Anterior cingulate cortex (tissue), 58 donors: ENCODE measurements at regions not wholly inside any gene's neighbourhood (a gene's known extent, or its start where the extent isn't known, plus 50 kb on each side); places are given as distances from the start of the nearest gene placed in this dataset.

Source experiments
- DNase-seq, 58 donors: peaks; one replicate each; lab custom pipeline; 2025; lab: John Stamatoyannopoulos, UW

DNA sequence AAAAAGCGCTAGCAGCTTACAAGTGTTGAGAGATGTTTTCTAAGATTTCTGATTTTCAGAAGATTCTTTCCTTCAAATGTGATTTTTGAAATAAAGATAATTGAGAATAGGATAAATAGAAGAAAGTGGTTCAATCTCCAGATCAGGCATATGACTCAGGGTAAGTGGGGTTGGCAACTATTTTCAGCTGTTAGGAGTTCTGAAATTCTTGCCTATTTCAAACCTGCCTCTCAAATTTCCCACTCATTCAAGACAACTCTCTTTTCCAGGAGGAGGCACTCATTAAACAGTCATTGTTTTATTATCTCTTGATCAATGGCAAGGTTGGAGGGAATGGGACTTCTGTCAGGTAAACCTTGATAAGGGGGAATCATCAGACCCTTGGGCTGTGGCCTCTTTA lies 138.9 kb downstream of the HNMT start:
- DNase-seq: no peak

DNA sequence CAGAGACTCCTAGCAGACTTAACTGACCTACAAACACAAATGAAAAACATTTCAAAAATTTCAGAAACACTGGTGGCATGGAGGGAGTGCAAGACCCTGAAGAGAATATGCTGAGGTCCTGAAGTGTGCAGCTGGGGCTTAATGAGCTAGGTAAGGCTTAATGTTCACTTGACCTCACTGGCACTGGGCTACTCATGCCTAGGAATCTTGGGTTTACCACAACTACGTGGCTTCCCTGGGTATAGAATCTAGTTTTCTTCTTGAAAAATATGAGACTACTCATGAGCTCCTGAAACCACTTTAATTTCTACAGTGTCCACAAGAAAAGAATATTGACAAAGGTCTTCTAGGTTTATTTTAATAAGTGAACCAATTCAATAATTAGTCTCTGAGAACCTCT lies 139.8 kb downstream of the HNMT start:
- DNase-seq: no peak

DNA sequence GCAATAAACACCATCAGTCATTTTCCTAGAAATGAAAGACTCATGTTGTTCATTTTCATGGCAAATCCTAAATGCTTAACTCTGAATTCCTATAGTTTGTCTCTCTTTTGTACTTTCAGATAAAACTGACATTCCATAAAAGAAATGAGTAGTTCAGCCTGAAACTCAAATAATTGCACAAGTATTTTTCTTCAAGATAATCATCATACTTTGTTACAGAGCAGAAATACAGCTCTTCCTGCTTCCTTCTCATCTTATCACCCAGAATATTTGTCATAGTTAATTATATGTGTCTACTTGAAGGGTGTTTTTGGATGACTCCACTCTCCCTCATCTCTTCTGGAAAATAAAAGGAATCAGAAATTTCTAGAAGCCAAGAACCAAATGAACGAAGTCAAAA lies 141.1 kb downstream of the HNMT start:
- DNase-seq: no peak

DNA sequence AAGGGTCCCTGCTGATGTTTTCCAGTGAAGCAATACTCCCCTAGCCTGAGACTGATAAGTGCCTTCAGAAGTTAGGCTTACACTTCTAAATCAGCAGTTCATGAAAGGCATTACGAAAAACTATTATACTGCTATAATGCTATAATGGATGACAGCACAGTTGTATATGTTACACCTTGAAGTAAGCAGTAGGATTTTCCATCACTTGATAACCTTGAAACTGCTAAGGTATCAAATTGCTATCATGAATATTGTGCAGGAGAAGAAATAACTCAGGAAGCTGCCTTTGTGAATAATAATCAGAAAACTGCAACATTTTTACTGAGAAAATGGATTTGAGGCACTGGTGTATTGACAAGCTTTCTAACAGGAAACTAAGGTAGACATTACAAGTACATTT lies 142.3 kb downstream of the HNMT start:
- DNase-seq: no peak

DNA sequence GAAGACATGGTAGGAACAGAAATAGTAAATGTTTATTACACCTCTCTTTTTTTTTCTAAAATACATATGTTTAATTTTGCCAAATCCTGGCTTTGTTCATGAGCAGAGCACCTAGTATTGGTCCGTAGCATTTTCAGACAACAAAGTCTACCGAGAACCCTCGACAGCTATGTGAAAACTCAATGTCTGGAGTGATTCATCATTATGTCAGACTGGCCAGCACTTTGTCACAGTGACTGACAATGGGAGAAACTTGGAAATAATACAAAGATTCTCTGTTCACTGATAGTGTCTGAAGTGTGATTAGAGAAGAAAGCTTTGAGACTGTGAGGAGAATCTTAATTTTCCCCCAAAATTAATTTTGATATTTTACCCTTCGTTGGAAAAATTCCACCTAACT lies 143.0 kb downstream of the HNMT start:
- DNase-seq: peak in 1 of 58 donors; percentile 16

DNA sequence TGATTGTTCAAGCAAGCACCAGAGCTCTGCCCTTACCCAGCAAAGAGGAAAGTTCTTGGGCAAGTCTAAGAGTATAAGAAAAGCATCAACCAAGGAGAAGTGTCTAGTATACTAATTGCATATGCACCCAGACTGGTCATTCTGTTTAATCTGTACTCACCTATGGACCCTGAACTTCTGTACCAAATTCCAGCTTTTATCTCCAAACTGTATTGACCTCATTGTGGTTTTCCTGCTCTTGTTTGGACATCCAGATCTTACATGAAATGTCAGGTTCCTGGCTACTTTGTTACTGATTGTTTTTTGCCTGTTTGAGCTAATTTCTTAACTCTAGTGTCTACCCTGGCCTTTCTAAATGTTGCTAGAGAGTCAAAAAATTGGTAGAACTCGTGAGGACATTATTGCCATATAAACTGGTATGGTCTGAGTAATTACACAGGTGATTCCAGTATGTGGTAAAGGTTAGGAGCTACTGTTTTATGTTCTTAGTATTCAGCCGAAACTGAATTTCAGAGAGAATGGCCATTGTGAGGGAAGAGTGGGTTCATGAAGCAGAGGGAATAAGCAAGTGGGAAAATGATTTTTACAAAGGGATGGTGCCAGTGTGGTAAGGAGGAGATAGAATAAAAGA lies 146.3 kb downstream of the HNMT start:
- no peak for DNase-seq

DNA sequence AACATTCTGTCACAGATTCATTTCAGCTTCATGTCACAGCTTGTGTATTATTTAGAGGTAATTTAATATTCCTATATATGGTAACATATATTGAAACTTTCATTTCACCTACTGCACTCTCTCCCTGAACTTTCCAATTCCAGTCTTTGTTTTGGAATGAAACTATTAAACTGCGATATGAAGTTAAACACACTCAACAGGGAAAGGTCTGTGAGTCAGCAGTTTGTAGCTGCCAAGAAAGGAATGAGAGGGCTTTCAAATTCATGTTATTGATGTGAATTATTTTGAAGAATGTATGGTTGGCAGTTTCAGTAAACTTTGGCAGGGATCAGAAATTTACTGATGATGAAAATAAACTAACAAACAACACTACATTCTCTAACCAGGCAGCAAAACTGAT lies 148.3 kb downstream of the HNMT start:
- no peak for DNase-seq

DNA sequence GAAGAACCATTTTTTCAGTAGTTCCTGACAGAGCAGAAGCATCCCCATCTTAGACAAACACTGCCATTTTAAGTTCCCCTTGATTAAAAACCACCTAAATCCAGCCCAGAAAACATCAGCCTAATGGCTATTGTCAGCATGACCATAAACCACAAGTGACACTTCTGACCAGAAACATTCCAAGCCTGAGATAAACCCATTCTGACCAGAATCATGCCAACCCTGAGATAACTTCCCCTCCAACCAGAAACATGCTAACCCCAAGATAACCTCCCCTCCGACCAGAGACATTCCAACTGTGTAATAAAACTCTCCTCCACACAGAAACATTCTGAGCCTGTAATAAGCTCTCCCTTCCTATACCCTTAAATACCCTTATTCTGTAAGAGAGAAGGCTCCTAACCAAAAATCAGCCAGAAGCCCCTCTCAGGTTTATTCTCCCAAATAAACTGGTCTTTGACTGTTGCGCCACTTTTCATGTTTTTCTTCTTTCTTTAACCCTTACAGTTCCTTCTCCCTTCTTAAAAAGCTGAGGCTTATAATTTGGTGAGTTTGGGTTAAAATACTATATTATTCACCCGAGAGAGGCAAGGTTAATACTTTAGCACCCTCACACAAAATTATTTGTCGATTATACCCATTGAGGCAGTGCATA lies 149.7 kb downstream of the HNMT start:
- no peak for DNase-seq

DNA sequence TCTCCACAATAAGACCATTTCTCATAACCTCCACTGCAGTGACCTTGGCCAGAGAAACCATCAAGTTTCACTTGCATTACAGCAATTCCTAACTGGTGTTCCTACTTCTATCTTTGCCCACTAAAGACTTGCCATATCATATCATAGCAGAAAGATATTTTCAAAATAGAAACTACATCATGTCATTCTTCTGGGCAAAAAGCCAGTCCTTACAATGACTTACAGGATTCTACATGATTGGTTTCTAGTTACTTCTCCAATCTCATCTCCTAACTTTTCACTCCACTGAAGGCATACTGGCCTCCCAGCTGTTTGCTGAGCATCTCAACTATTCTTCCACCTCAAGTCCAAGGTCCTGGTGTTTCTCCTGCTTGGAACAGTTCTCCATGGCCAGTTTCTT lies 151.4 kb downstream of the HNMT start:
- no peak for DNase-seq

DNA sequence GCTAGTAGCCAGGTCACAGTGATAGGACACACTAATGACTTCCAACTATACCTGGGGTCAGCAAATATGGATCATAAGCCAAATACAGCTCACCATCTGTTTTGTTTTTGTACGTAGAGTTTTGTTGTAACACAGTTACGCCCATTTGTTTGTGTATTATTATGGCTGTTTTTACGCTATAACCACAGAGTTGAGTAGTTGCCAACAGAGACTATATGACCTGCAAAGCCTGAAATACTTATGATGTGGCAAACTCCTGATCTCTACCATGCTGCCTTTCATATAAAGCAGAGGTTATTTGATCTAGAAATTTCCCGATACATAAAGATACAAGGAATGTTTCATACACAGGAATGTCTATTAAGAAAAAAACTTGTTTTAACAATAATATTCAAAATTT lies 152.2 kb downstream of the HNMT start:
- DNase-seq: no peak

DNA sequence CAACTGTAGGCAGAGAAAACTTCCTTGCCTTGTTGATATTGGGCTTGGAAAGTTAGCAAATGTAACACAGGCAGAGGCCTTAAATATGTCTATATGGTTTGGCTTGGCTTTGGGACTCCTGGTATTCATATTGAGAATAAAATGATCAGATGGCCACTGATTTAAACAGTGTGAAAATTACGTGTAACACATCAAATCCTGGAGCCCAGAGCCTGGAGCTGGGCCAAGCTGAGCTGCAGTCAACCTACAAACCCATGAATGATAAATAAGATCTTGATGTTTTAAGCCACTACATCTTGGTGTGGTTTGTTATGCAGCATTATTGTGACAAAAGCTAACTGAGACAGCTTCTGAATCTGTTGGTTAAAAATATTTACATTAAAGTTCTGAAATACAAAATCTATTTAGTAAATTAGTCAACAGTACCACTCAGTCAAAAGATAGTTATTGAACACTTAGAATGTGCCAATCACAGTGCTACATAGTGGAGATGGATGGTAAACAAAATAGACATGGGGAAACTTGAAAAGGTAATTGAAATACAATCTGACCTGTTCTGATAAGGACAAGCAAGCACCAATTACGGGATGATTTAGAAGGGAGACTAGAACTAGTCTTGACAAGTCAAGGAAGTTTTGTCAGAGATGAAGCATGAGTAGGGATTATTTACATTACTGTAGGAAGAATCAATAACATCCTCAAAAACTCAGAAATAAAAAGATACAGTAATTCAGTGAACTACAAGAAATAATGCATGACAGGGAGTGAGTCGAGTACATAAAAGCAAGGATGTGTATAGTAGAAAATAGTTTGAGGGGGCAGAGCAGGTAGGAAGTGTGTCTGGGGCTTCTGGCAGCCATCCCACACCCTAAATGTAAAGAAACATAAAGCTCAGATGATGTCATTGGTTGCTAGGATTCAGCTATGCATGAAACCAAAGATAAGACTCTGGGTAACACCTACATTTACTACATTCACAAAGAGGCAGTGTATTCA lies 157.7 kb downstream of the HNMT start:
- no peak for DNase-seq

DNA sequence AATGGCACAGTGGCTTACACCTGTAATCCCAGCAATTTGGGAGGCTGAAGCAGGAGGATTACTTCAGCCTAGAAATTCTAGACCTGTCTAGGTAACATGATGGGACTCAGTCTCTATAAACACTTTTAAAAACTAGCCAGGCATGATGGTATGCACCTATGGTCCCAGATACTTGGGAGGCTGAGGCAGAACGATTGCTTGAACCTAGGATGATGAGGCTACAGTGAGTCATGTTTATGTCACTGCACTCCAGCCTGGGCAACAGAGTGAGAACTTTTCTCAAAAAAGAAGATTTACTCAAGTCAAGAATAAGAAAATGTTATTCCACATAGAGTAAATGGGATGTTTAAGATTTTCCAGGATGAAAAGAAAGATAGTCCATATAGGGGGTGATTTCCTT lies 158.6 kb downstream of the HNMT start:
- DNase-seq: no peak

DNA sequence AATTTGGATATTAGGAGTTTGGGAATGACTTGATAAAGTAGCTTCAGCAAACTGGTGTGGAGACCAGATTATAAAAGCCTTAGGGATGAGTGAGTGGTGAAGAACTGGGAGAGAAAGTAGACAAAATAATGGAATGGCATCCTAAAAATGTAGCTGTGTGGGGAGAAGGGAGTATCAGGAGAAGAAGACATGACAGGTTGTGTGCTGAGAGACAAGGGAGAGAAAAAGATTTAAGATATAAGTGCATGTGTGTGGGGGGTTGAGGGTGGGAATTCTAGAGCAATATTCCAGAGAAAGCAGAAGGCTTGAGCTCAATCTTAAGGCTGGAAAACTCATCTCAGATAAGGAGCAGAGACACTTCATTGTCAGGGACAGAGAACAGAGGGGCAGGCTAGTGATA lies 159.5 kb downstream of the HNMT start:
- DNase-seq: no peak

DNA sequence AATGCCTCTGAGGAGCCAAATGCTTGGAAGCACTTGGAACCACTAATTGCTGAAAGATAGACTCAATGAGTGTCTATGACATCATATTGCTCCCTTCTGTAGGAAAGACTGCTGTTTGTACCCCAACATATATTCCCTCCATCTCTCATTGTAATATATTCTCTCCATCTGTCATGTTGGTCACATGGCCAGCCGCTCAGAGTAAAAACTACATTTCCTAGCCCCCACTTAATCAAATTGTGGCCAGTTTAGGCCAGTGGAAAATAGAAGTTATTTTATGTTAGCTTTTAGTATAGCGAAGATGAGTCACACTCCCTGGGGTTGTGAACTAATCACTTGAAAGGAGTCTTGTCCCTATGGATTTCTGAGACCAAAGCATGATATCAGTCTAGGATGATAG lies 160.2 kb downstream of the HNMT start:
- no peak for DNase-seq

DNA sequence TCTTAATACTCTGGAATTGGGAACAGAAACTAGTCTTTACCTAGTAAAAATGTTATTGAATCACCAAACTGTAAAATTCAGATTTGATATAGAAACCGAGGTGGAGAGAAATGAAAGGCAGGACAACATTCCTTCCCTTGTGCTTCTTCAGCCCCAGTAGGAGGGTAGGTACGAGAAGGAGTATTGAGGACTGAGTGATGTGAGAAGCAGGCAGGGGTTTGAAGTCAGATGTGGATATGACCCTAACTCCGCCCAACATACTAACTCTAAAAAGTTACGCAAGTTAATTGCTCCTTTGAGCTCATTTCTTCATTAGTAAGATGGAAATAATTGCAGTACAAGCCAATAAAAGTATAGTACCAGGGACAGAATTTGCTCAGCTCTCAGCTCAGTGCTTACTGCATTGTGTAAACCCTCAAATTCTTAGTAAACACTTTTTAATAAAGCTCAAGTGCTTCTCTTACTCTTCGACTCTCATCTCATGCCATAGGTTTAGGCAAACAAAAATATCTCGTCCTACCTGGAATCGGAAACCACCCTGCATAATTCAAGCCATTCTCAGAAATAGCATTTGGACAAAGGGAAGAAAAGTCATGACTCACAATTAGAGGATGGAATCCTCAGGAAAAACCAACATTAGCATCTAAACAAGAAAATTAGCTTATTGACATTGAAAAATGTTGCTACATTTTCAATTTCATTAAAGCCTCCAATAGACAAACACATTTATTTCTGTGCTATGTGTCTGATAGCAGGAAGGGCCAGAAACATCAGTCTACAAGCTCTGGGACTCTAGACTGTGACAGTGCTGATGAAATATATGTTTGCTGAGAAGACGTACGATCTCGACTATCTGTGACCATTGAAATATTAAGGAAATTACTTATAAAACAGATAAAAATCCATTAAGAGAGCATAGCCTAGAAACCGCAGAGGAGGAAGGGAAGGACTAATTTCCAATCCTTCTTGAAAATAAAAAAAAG lies 161.3 kb downstream of the HNMT start:
- DNase-seq: no peak

DNA sequence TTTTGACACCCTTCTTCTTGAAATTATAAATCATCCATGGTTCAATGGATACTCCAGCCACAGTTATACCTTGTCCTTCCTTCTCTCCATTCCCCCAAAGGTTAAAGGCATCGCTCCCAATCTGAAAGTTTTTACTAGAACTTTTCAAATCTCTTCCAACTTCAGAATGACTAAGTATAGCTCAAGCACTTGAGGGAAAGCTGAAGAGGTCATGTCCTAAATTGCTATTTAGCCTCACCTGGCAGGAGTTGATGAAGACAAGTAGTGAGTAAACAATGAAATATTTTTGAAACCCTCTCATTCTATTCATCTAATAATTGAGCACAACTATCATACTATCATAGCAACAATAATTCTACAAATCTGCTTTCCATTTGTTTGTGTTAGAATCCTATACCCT lies 167.8 kb downstream of the HNMT start:
- DNase-seq: no peak

DNA sequence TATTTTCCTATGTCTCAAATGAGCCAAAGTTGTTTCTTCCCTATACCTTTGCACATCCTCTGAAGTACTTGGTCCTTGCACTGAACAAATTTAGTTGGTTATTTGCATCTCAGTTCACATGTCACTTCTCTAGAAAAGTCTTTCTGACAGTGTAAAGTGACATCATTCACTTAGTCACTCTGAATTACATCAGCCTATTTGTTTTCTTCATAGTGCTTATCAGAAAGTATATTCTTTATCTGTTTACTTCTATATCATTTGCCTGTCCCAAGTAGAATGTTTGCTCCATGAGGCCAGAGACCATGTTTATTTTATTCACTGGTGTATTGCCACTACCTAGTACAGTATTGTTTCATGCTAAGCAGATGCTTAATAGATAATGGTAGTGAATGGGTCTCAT lies 173.7 kb downstream of the HNMT start:
- DNase-seq: no peak

DNA sequence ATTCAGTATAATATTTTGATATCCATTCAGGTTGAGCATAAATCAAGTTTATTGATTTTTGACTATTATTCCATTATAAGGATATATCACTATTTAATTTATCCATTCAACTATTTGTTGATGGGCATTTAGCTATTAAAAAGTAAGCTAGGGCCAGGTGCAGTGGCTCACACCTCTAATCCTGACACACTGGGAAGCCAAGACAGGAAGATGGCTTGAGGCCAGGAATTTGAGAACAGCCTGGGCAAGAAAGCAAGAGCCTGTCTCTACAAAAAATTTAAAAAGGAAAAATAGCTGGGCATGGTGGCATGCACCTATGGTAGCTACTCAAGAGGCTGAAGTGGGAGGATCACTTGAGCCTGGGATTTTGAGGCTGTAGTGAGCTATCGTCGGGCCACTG lies 183.5 kb downstream of the HNMT start:
- no peak for DNase-seq

DNA sequence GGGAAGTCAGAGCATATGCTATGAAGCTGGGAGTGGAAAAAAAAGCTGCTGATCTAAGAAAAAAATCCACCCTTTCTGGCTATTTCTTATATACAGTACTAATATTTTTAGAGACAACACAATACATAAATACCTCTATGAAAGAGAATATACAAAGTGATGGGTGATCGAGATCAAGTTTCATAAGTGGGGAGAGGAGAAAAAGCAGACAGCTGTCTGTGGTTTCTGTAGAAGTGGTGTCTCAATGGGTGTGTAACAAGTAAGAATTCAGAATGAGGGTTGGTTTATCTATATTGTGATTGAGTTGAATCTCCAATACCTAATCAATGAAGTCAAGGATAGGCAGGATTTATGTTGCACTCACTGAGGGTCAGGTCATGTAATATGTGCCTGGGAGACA lies 191.0 kb downstream of the HNMT start:
- DNase-seq: no peak

DNA sequence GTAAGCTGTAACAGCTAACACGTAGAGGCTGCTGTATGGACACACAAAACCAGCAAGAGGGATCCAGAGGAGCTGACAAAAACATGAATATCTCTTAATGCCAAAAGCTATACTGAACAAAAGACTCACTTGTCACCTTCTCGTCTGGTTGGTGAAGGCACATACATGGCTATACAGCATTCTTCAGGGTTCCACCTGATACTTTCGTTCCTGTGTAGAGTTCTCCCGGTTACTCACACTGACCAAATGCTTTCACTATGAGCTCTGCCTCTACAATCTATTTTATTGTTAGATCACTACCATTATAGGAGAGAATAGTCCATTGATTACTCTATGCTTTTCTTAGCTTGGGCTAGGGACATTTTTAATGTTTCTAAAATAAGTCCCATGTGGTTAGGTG lies 193.1 kb downstream of the HNMT start:
- DNase-seq: no peak
